HG03066 (cell line): ENCODE measurements at regions not wholly inside any gene's neighbourhood (a gene's known extent, or its start where the extent isn't known, plus 50 kb on each side); places are given as distances from the start of the nearest gene placed in this dataset.
"Not testable (repeated sequence)": the region's sequence is repeated elsewhere in the genome, so short reads cannot be mapped to it uniquely, and the experiment has no call there.

ENCODE experiments used
- ATAC-seq: cut with Tn5 transposase; IDR thresholded peaks from one replicate; pipeline ENCODE4 v1.9.1; 2021; ENCODE audit warnings: low read depth; ENCODE audit not compliant: unreplicated experiment

DNA sequence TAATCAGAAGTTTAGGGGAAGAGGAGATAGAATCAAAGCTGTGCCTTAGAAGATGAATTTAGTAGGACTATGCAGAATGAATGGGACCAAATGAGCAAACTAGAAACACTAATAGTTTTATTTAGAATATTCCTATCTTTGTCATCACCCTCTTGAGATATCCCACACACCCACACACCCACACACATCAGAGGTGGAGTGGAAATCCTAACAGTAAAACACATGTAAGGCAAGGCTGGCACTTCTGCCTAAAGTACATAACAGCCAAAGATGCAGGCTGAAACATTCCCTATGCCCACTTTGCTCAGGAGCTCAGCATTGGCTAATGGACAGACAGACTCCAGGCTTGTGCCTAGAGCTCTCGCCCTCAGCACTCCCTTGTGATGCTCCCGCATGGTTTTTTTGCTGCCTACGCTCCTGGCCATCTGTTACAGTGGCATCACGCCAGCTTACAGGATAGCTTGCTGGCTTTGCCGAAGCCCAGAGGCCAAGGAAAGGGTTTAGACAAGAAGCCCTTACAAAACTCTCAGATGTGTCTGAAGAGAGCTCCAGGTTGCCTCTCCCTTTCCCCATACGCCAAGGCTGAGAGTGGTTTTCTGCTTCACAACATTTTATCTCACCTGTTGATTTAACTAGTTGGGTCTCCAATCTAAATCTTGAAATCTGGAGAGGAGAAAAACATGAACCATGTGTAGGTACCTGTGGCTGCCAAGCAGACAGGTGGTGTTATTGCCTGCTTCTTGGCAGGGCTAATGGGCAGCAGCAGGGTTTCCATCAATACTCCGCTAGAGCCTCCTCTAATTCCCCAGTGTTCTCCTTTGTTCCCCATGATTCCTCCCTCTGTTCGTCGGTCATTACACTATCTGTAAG is 282.6 kb upstream of the ID4 start:
- no peak for ATAC-seq

DNA sequence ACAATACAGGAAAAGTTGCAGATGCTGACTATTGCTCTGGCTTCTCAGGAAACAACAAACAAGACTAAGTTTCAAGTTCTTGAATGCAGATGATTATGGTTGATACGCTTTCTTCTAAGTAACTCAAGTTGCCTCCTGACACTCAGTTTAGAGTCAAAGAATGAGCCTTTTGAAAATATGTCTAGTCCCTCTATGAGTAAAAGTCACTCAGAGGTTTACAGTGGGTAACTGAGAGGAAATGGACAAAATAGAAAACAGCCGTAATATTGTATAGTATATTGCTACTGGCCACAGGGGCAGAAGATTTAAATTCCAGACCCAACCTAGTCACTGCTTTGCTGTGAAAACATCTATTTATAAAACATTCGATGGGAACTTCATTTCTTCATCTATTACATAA is 280.0 kb upstream of the ID4 start:
- ATAC-seq, result no peak

DNA sequence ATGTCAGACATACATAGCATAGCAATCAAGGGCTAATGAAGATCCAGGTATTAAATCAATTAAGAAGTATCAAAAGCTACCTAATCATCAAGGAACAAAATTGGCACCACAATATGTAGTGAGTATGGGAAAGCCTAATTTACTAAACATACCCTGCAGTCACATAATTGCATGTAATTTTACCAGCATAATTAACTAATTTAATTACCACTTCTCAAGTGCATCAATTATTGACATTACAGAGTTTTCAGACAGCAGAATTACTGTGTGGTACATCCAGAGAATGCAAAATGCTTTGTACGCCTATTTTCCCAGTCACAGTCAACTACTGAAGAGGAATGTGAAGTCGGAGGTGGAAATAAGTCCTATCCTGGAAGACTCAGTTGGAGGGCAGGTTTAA is 279.0 kb upstream of the ID4 start:
- ATAC-seq, result no peak

DNA sequence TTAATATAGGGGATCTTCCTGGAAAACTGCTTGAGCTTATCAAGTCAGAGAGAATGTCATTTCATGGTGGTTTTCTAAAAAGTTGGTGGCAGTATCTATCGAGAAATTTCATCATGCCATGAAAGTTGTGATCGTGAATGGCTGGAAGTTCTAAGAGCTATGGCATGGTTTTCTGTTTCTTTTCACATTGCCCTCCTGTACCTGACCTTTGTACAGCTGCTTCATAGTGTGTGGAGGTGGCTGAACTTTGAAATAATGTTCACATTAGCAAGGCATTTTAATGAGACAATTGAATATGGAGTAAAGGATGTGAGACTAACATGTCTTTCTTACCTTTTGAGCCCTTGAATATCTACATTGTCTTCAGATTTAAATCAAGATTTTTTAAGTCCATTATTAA is 278.2 kb upstream of the ID4 start:
- no peak for ATAC-seq

DNA sequence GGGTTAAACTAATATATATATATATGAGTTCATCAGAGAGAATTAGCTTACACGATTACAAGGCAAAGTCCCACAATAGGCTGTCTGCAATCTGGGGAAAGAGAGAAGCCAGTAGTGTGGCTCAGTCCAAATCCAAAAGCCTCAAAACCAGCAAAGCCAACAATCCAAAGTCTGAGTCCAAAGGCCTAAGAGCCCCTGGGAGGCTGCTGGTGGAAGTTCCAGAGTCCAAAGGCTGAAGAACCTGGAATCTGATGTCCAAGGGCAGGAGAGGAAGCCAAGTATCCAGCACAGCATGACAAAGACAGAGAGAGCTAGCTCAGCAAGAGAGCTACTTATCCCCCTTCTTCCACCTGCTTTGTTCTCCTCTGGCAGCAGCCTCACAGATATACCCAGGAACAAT is 274.7 kb upstream of the ID4 start:
- ATAC-seq, result no peak

DNA sequence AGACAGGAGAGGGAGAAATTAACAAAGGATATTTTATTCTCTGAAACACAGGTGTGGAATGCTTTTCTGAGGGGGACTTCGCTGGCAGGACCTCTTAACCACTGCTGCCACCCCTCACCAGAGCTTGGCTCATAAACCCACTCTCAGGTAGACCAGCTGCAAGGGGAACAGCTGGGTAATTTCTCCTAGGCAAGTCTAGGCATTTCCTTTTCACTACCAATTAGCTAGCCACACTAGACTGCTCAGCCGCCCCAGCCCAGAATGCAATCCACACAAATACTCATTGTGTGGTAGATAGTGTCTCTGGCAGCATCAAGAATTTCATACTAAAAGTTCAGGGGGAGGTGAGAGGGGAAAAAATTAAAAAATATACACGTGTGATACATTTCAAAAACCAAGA is 267.6 kb upstream of the ID4 start:
- ATAC-seq, result no peak

DNA sequence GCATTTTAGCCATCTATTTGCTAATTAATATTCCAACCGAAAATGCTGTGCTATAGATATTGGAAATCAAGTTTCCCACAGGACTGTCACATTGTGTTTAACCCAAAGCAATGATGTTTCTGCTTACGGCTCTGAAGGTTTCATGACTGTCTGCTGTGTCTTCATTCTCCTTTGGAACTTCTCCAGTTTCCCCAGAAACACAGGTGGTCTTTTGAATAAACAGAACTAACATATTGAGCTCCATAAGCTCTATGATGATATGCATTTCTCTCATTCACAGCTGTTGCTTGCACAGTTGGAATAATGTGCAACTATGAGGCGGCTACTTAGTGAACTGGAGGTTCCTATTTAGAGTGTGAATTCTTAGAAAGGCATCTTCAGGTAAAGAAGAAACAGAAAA is 266.0 kb upstream of the ID4 start:
- no peak for ATAC-seq

DNA sequence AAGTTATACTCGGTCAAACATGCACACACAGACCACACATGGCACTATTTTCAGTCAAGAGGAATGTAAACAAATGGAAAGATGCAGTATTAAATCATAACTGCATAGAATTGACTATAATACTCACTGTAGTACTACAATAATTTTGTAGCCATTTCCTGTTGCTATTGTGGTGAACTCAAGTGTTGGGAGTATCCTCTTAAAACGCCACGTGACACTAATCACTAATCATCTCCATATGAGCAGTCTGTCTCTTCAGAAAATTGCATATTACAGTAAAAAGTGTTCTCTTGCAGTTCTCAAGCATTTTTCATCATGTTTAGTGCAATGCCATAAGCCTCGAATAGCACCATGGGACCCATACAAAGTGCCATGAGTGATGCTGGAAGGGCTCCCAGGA is 258.7 kb upstream of the ID4 start:
- no peak for ATAC-seq

DNA sequence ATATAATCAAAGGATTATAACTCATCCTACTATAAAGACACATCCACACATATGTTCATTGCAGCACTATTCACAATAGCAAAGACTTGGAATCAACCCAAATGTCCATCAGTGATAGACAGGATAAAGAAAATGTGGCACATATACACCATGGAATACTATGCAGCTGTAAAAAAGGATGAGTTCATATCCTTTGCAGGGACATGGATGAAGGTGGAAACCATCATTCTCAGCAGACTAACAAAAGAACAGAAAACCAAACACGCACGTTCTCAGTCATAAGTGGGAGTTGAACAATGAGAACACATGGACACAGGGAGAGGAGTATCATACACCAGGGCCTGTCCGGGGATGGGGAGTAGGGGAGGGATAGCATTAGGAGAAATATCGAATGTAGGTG is 253.0 kb upstream of the ID4 start:
- not testable (repeated sequence) for ATAC-seq

DNA sequence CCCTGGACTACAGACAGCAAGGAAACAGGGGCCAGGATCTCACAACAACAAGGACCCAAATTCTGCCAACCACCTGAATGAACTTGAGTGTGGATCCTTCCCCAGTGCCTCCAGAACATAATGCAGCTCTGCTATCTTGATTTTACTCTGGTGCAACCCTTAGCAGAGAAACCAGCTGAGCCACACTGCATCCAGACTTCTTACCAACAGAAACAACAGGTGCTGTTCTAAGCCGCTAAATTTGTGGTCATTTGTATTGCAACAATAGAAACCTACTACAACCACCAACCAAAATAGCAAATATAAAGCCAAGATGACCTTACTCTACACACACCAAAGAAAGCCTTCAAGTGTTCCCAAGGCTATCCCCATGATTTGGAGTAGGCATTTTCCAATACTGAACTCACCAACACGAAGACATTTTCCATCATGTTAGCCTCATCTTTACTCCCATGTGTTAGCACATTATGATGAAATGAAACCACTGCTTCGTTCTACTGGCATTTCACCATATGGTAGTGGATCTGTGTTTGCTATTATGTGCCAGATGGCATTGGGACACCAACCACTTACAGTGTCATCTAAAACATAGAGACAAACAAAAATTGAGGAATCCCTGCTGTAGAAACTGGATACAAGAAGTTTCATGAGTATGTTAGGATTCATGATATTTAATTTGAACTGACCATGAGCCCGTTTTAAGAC is 249.8 kb upstream of the ID4 start:
- ATAC-seq, result no peak

DNA sequence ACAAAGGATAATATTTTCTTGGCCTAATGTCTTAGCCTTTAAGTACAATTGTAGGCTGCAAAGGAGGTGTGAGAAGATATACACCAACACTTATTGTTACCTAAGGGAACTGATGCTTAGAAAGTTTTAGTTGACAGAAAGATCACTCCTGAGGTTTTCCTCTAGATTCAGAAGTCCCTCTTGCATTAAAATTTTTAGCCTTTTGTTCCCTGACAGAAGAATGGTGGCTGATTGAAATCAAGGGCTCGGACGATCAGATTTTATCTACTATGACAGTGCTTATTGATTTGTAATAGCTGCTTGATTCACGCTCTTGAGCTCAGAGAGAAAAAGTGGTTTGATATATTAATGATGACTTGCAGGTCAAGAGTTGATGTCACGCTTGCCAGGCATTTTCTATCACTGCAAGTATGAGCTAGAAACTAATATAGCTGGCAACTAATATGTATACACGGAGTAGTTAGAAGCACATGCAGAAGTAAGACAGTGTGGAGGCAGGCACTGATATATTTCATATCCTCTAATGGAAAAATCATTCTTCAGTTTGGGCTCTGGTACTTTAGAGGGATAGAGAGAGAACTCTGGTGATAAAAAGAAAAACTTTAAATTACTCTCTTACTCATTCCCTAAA is 246.6 kb upstream of the ID4 start:
- no peak for ATAC-seq

DNA sequence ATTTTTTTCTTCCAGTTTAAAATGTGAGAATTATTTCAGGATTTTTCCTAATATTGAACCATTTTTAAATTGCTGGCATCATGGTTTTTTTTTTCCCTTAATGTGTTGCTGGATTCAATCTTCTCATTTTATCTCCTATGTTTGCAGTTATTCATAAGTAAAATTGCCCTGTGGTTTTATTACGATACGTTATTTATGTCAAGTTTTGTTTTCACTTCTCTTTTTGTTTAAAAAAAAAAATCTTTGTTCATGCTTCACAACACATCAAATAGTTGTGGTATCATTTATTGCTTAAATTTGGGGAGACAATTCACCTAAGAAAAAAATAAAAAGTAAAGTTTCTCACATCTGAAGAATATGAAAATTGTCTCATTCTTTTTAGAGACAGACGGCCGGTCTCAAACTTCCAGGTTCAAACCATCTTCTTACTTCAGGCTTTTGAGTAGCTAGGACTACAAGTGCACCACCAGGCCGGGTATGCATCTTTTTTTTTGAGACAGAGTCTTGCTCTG is 239.3 kb upstream of the ID4 start:
- no peak for ATAC-seq

DNA sequence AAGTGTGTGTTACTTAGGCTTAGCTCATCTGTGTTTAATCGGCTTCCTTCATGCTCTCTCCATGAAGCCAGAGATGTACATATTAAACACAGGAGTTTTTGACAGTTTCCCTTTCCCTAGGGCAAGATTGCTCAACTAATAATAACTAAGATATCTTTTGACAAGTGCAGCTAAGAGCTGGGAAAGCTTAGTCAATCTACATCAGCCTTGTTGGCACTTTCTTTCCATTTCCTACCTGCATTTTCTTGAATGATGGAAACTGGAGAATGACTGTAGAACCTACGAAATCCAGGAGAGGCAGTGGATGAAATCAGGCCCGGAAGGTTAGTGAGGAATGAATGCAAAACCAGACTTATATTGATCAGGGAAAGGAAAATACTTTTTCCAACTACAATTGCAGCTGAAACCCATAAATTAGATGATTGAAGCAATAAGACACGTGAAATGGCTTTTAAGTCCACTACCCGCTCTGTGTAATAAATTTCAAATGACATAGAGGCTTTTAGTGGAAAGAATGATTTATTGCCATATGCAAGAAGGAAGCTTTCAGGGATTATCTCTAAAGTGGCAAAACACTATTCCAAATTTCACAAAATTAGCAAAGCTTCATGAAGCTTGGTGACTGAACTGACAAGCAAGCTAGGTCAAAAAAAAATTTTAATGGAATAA is 237.2 kb upstream of the ID4 start:
- no peak for ATAC-seq

DNA sequence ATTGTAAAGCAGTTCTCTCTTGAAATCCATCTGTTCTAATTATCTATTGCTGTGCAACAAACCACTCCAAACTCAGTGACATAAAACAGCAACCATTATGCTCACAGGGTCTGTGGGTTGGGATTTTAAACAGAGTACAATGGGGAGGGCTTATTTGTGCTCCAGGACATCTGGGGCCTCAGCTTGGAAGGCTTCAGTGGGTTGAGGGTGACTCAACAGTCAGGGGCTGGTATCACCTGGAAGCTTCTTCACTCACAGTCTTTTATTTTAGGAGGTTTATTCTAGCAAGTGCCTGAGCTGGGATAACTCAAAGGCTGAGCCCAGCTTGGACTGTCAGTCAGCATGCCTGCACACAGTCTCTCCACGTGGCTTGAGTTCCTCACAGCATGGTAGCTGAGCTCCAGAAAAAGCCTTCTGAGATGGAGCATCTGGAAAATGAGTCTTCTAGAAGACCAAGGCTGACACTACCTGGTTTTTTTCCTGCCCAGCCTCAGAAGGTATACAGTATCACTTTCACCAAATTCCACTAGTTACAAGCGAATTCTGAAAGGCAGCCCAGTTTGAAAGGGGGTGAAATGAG is 234.6 kb upstream of the ID4 start:
- ATAC-seq, result no peak

DNA sequence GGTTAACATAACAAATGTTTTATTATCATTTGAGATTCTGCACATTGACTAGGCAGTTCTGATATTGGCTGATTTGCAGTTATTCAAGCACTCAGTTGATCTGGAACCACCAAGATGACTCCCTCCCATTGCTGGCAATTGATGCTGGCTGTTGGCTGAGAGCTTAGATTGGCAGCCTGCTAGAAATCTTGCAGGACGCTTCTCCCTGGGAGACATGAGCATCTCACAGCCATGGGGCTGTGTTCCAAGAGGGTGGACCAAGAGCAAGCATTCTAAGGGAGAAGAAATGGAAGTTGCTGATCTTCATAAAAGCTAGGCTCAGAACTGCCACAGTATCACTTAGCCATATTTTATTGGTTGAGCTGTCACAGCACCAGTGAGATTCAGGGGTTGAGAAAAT is 233.4 kb upstream of the ID4 start:
- no peak for ATAC-seq

DNA sequence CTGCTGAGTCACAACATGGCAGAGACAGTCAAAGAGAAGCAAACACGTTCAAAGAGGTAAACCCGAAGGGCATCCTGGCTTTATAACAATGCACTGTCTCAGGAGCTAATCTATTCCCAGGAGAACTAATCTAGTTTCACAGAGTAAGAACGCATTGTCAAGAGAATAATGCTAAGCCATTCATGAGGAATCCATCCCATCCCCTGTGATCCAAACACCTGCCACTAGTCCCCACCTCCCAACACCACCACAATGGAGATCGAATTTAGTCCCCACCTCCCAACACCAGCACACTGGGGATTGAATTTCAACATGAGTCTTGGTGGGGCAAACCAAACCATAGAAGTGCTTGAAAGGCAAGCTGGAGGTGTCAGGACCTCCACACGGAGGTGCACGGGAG is 231.5 kb upstream of the ID4 start:
- no peak for ATAC-seq

DNA sequence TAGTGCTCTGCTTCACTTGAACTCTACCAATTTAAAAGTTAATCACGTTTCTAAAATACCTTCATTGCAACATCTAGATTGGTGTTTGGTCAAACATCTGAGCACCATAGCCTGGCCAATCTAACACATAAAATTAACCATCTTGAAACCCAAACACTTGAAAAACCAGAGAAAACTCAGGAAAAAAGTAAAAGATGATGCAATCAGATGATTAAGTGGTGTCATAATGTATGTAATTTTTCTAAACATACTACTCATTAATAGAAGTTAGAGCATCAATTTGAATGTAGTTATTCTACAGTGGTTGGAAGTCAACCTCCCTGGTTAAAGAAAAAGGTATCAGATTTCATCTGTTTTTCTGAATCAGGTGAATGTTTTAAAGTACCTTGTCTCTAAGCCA is 228.6 kb upstream of the ID4 start:
- no peak for ATAC-seq

DNA sequence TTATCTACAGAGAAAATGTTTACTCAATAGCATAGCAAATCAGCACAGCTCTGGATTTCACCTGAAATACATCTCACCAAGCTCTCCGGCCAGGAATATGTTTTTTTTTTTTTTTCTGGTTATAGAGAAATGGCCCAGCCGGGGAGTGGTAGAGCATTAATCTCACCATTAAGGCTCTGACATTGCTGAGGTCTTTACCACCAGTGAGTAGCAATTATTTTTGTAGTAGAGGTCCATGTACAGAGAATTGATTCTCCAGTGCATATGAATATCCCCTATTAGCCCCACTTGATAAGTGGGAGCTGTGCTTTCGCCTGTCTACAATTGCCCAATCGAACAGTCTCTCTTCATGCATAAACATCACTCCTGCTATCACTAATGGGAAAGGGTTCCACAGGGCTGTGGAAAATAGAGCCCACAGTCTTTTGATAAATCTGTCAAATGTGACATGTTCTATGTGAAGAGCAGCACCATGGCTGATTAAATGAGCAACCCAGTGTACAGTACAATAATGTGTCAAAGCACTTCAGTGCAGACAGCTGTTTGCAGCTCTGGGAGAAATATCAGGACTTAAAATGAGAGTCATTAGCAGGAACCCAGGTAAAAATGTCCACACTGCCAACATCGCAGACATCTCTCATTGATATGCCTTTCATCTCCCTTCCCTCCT is 227.1 kb upstream of the ID4 start:
- ATAC-seq, result no peak

DNA sequence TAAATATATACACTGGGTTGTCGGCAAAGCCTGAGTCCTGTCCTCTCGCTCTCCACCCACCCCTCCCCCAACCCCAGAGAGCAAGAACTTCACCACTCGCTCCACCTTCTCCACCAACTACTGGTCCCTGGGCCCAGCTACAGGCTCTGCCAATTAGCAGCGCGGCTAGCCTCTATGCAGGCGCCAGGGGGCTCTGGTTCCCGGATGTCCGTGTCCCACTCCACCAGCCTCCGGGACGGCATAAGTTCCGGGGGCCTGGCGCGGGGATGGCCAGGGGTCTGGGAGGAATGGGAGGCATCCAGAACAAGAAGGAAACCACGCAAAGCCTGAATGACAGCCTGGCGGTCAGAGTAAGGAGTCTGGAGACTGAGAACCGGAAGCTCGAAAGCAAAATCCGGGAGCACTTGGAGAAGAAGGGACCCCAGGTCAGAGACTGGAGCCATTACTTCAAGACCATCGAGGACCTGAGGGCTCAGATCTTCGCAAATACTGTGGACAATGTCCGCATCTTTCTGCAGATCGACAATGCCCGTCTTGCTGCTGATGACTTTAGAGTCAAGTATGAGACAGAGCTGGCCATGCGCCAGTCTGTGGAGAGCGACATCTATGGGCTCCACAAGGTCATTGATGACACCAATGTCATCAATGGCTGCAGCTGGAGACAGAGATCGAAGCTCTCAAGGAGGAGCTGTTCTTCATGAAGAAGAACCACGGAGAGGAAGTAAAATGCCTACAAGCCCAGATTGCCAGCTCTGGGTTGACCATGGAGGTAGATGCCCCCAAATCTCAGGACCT is 224.3 kb upstream of the ID4 start:
- ATAC-seq, result not testable (repeated sequence)
